GM19372 (cell line): ENCODE measurements at regions not wholly inside any gene's neighbourhood (a gene's known extent, or its start where the extent isn't known, plus 50 kb on each side); places are given as distances from the start of the nearest gene placed in this dataset.

Experiments
- ATAC-seq: cut with Tn5 transposase; IDR thresholded peaks from one replicate; pipeline ENCODE4 v1.9.1; 2021; ENCODE audit warnings: mild to moderate bottlenecking, low read depth, moderate library complexity; ENCODE audit not compliant: unreplicated experiment

DNA sequence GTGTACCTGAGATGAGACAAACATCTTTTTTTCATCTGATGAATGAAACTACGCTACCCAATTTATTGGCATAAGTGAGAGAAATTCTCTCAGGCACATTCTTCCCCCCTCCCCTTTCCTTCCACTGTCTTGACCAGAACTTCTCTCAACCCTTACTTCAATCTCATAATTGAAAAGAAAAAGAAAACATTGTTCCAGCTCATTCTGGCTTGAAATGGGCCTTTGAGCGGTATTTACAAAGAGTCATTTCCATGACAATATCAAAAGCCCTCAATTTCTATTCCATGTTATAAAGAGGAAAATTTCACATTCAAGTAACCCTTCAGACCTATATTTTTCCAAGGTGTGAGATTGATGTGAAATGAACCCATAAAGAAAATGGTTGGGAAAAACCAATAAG lies 145.9 kb downstream of the PCSK1 start:
- no peak for ATAC-seq

DNA sequence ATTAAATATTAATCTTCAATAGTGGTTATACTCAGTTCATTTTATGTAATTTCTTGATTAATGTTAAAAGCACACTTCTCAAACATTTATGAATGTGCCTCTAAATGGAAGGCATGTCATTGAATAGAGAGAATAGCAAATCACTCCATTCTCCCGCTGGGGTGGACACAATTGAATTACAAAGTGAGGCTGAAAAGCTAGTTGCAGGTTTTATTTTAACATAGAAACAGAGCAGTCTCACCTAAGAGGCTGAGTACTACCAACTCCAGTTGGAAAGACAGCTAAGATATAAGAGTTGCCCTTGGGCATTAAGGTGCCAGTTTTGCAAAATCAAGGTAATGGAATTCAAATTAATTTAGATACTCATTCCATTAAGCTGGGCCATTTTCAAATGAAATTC lies 147.2 kb downstream of the PCSK1 start:
- no peak for ATAC-seq

DNA sequence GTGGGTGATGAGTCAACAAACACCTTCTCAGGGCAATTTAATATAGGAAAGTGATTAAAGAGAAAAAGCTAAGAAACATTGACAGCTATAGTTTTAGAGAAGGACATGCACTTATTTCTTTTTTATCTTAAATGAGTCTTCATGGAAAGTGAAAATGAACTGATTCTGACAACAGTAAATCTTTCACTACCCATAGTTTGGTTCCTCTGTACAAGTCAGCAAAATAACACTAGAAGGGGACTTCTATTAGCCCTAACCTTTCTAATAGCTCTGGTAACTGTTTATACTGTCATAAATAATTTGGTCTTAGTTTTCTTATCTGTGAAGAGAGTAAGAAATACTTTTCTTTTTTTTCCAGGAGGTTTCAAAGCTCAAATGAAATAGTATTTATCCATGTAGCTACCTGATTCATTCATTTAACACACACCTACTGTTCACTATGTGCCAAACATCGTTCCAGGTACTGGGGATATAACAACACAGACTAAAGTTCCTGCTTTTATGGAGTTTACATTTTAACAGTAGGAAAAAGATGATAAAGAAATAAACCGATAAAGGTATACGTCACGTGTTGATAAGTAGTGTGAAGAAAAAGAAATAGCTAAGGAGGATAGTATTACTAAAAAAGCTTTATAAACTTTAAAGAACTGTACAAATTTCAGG lies 148.2 kb downstream of the PCSK1 start:
- no peak for ATAC-seq

DNA sequence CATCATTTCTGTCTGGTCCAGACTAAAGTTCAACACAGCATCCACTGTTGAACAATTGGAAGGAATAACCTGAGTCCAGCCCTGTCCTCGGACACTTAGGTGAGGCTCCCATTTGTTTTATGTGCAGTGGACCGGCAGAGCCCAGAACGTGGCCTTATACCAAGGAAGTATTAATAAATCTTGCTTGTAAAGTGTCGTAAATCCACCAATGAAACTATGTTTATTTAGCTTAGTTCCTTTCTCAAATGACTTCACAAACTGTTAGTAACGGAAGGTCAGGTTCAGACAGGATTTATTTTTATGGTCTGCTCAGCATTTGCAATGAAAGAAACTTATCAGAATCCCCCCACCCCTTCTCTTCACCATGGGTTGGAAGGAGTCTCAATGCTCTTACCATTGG lies 149.5 kb downstream of the PCSK1 start:
- no peak for ATAC-seq

DNA sequence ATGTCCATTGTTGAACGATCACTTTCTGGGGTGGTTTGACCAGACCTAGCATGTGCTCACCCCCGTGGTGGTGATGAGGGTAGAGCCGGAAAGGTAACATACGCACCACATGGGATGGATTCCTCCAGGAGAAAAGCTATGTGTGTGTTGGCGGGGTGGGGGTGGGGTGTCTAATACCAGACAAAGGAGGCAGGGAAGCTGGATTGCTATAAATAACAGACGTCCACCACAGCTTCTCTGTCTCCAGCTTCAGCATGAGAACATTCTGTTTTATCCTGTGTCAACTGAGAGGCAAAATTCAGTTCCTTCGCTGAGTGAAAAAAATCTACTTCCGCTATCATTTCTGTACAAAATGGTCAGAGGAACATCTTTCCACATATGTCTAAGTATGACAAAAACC lies 151.0 kb downstream of the PCSK1 start:
- no peak for ATAC-seq

DNA sequence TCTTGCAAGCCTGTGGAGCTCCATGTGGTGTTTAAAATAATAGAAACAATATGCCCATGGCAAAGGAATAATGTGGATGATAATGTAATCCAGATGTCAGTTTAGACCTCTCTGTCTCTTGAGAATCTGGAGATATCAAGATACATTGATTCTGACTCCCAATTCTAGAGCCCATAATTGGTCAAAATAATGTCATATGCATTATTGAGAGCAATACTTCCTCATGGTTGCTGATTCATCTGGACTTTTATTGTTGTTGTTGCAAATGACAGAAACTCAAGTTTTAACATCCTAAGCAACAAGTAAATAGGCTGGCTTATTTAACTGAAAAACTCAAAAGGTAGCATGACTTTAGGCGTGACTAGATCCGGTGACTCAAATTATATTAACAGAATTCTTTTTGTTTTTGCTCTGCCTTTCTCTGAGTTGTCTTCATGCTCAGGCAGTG lies 152.1 kb downstream of the PCSK1 start:
- no peak for ATAC-seq

DNA sequence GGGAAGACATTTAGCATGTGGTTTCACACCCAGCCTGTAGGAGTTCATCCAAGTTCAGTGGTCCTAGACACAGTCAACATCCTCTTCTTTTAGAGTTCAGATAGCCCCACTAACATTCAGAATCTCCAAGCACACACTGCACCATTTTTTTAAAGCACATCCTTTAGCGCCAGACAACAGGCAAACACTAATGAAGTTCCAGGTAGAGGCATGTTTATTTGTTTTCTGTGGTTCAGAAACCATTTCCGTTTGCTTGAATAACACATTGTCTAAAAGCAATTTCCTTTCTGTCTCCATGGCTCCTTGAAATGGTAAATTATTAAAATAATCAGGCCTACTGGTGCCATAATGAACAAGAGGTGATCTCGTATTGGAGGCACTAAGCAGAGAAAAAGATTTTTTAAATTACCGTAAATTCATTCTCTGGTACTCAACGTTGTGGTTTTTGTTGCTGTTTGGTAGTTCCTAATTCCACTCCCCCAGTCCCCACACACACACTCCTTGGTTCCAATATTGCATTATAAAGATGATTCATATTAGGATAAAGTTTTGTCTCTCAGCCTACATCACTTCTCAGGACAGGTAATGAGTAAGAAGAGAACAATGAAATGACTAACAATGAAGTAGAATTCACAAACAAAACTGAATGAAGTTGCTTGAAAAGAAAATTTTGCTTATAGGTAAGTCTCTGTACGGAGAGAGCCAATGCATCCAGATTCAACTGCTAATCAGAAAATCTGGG lies 153.1 kb downstream of the PCSK1 start:
- ATAC-seq, result no peak

DNA sequence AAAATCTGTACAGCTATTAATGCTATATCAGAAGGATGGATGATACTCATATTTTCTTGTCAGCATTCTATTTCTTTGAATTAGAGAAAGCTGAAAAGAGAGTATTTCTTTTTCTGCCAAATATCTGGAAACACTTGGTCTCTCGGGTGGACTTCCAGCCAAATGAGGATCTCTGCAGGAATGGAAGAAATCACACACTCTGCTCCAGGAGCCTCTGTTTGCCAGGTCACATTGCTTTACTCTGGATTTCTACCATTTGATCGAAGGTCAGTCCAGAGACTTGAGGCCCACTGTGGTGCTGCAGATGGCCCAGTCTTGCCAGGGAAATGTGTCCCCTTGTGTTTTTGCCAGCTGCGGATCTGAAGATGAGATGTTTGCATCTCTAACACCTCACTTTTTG lies 154.1 kb downstream of the PCSK1 start:
- no peak for ATAC-seq

DNA sequence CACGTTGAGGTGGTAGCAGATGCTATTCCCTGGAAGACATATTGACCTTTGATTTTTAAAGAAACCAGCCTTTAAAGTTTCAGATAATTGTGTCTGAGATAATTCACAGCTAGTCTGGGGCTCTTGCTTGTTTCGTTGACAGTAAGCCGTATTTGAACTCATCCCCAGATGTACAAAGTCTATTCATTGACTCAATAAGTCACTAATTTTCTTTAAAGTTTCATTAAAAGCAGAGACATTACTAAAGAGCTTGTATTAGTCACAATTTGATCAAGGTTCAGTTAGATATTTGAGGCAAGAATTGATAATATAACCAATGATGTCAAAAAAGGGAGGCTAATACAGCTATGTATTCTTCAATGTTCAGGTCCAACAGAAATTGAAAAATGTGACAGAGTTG lies 158.0 kb downstream of the PCSK1 start:
- no peak for ATAC-seq

DNA sequence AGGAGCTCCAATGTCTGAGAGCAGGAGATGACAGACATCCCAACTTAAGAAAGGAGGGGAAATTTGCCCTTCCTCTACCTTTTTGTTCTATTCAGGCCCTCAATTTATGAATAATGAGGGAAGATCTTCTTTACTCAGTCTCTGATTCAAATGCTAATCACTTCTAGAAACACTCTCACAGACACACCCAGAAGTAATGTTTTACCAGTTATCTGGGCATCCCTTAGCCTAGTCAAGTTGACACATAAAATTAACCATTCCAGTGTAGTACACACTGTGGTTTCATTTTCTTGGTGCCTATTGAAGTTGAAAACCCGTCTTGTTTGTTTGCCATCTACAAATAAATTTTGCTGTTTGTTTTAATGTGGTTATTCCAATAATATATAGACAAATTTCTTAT lies 167.6 kb downstream of the PCSK1 start:
- ATAC-seq, result no peak

DNA sequence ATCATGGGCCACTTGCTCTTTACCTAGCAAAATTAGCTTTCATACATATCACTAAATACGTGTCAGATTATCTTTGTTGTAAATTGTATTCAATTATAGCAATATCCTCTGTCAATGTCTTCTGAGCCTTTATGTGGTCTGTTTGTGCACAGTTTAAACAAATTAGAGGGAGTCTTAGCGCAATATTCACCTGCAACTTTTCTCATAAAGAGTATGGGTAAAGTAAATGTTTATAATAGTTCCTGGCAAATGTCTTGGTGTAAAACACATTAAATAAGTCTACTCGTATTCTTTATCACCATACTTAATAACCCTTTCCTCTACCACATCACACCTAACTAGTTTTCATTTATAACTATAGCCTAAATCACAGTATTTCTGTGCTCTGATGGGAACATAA lies 169.0 kb downstream of the PCSK1 start:
- ATAC-seq, result no peak

DNA sequence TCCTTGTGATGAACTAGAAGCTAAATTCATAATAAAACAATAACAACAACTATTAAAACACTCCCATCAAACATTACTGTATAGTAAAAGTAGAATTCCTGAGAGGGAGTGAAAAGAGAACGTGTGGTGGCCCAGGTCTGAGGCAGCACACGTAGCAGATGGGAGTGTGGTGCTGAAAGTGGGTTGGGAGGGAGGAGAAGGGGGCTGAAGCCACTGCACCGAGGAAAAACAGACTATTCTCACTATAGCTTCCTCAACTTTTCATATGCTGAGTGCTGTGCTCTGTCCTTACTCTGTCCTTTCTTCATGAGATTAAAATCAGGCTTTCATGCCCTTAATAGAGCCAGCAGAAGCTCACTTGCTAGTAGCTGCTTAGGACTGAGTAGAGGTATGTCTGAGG lies 170.9 kb downstream of the PCSK1 start:
- no peak for ATAC-seq

DNA sequence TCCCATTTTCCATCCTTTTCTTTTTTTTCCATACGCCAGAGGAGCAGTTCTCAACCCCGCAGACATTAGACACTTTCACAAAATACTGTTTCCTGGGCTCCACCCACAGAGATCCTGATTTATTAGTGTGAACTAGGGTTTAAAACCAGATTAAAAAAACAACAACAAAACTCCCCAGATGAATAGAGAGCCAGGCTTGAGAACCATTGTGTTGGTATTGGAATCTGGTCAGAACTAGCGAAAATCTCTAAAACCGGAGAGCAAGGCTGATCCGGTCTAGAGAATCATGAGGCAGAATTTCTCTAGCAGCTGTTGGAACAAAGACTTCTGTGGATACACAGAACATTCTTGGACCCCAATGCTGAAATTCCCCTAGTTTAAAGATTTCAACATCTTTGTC lies 173.0 kb downstream of the PCSK1 start:
- no peak for ATAC-seq

DNA sequence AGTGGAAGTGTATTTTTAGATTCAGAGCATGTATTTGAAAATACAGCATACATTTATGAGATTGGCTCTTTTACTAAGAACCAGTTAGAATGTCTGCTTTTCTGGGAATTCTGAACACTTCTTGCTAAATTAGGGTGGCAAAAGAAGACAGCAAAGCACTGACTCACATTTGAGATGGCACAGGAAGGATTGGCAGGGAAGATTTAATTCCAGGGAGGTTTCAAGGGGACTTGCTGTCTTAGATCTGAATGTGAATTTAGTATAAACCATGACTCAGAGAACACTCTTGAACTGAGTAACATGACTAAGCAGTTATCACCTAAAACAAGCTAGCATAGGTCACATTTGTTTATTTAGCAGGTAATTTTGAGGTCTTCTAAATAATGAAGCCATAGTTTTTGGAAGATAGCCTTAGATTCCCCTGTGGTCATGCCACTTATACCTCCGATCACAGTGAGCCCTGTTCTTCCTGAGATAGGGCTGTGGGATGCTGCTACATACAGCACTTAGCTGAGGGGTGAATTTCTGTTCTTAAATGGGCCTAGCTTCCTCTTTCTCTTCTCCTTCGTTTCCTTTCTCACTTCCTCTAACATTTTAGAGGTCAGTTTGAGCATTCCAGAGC lies 173.8 kb downstream of the PCSK1 start:
- no peak for ATAC-seq

DNA sequence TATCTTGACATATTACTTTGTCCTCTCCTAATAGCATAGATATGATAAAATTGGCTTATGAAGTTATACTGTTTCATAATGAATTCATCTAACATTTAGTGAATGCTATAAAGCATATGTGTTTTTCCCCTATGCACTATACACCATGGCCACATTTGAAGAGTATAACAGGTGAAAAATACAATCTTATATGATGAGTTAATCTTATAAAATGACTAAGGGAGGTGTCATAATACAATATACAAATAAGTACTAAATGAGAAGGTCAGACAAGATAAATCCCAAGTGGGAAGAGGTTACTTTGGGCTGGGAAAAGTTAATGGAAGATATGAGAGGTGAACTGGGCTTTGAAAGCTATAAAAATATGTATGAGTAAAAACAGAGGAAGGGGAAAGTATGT lies 174.4 kb downstream of the PCSK1 start:
- no peak for ATAC-seq

DNA sequence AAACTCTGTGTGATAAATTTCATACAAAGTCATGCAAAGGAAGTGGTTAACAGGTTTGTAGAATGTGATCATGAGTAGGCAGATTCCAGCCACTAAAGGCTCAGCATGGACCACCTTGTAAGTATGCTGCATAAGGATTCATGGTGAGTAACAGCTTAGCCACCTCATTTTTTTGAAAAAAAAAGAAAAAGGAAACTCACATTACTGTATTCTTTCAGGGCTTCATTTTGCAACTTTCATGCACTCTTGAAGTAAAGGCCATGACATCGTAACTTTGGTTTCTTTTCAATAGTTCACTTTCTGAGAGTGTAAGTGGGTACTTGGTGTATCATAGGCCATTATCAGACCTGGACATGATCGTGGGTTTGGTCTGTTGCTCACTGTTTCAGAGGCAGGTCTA lies 175.1 kb downstream of the PCSK1 start:
- no peak for ATAC-seq

DNA sequence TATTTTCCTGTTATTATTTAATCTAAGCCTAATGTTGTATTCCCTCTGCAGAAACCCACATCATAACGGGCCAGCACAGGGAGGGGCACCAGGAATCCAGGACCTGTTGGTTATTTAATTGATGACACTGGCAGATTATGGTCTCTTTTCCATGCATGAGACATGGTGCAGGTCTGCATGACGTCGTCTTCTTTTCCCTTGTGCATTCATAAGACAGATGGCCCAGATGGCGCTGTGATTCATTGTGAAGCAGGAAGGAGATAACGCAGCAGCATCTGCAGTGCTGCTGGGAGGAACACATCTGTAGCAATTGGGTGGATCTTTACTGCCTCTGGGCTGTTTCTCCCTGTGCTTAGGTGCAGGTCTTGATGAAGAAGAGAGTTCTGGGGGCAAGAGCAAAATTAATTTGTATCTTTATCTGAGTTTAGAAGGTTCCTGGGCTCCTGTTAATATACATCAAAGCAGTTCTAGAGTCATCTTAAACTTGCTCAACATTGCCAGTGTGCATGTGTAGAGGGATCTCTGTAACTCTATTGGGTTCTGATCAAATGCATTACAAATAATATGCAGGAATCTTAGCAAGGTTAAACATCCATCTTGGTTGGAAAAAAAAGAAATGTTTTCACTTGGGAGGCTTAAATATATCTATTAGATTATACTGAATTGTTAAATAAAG lies 176.1 kb downstream of the PCSK1 start:
- ATAC-seq, result no peak

DNA sequence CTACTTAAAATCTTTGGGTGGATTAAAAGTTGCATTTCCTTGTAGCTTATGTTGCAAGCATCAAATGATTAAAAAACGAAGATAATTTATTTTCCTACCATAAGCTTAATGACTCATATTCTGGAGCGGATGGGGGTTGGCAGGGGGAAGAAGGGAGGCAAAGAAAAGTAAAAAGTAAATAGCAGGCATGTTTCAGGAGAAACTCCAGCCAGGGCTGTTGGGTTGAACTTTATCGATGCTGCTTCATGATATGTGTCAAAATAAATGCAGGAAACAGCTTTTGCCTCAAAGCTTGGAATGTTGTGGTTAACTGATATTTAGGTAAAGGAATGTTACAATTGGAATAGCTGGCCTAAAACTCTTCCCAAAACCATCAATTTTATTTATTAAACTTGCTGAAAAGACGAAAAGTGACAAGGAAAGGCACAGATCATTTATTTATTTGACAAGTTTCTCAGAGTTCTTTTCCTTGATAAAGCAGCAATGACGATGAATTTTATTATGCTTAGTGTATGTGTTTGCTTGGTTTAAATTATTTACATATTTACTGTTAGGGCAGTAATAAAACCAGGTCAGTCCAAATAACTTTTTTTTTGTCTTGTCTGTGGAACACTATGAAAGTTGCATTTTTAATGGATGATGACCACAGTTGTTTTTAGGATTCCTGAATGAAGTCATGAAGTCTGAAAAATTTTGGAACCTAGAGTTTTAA lies 177.9 kb downstream of the PCSK1 start:
- ATAC-seq, result no peak

DNA sequence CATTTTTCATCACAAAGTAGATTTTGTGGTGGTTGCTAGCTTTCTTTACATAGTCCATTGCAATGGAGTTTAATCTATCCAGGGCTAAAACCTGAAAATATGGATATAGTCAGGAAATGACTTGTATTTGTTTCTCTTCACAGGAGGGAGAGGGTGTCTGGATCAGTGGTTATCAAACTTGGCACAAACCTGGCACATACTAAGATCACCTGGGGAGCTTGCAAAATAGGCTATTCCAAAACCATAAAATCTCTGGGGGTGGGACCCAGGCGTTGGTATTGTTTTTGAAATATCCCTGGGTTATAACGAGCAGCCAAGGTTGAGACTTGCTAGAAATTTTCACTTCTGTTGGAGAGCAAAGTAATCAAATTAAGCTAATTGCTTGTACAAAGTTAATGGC lies 179.9 kb downstream of the PCSK1 start:
- no peak for ATAC-seq

DNA sequence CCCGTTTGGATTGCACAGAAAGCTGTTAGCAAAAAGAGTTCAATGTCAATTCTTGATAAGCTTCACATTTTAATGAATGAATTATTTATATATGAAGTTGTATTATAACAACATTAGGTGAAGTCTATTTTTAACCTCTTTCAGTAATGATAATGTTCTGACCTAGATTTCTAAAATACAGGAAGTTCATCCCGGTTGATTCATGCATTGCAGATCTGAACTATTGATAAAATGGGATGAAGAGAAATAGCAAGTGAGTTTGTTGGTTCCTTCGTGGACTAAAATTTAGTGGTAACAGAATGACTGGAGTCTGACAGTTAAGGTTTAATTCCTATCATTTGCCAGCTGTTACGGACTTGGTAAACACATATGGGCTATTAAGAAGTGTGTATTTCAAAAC lies 180.5 kb downstream of the PCSK1 start:
- ATAC-seq, result no peak

DNA sequence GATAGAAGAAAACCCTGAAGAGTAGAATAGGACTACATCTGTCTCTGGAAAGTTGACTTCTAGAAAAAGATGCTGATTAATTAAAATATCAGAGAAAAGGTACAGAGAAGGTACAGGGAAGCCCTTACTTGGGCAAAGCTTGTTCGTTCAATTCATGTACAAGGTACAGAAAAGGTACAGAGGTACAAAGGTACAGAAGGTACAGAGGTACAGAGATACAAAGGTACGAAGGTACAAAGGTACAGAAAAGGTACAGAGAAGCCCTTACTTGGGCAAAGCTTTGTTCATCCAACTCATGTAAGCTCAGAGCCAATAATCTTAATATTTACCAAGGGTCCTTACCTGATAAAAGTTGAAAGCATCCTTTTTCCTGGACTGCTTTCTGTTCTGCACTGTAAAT lies 182.3 kb downstream of the PCSK1 start:
- ATAC-seq, result no peak
